Putamen (tissue), 1 donor: ENCODE measurements at regions not wholly inside any gene's neighbourhood (a gene's known extent, or its start where the extent isn't known, plus 50 kb on each side); places are given as distances from the start of the nearest gene placed in this dataset.

ENCODE experiments used
- DNase-seq: peaks from one replicate; pipeline ENCODE4 v3.0.0-alpha.2; 2016; ENCODE audit warnings: low spot score

- DNase-seq: no peak
Observed at GRCh38 chr3:54021071-54021470, 101.3 kb upstream of the CACNA2D3 start.

GRCh38 chr3:54020436-54020835, 101.9 kb upstream of the CACNA2D3 start:
- no peak for DNase-seq

- no peak for DNase-seq
Observed at GRCh38 chr3:54014067-54014466, 108.3 kb upstream of the CACNA2D3 start.

- no peak for DNase-seq
Observed at GRCh38 chr3:54008744-54009143, 113.6 kb upstream of the CACNA2D3 start.

- no peak for DNase-seq
Observed at GRCh38 chr3:54008099-54008498, 114.3 kb upstream of the CACNA2D3 start.

- DNase-seq: no peak
Observed at GRCh38 chr3:54004335-54004734, 112.7 kb upstream of the SELENOK start.

- peak; percentile 47 for DNase-seq
Observed at GRCh38 chr3:54003136-54003535, 111.5 kb upstream of the SELENOK start.

- DNase-seq: no peak
Observed at GRCh38 chr3:53999725-54000124, 108.1 kb upstream of the SELENOK start.

GRCh38 chr3:53998980-53999379, 107.3 kb upstream of the SELENOK start:
- no peak for DNase-seq

GRCh38 chr3:53997476-53997875, 105.8 kb upstream of the SELENOK start:
- DNase-seq: no peak

GRCh38 chr3:53996141-53996874, 104.6 kb upstream of the SELENOK start:
- DNase-seq: no peak

GRCh38 chr3:53994986-53995603, 103.4 kb upstream of the SELENOK start:
- DNase-seq: no peak

- DNase-seq: no peak
Observed at GRCh38 chr3:53991240-53991639, 99.6 kb upstream of the SELENOK start.

GRCh38 chr3:53989946-53990345, 98.3 kb upstream of the SELENOK start:
- no peak for DNase-seq

GRCh38 chr3:53989451-53989850, 97.8 kb upstream of the SELENOK start:
- DNase-seq: no peak

- DNase-seq: no peak
Observed at GRCh38 chr3:53978386-53978785, 86.7 kb upstream of the SELENOK start.

- DNase-seq: no peak
Observed at GRCh38 chr3:53975382-53975781, 83.7 kb upstream of the SELENOK start.

- no peak for DNase-seq
Observed at GRCh38 chr3:53974324-53974723, 82.7 kb upstream of the SELENOK start.

GRCh38 chr3:53973905-53974304, 82.2 kb upstream of the SELENOK start:
- no peak for DNase-seq

- no peak for DNase-seq
Observed at GRCh38 chr3:53970661-53971060, 79.0 kb upstream of the SELENOK start.

- DNase-seq: no peak
Observed at GRCh38 chr3:53969086-53969485, 77.4 kb upstream of the SELENOK start.

GRCh38 chr3:53965291-53965690, 73.6 kb upstream of the SELENOK start:
- no peak for DNase-seq

- no peak for DNase-seq
Observed at GRCh38 chr3:53957831-53958230, 66.2 kb upstream of the SELENOK start.

GRCh38 chr3:53956586-53956985, 64.9 kb upstream of the SELENOK start:
- DNase-seq: no peak
